H9 (cell line): ENCODE measurements at regions not wholly inside any gene's neighbourhood (a gene's known extent, or its start where the extent isn't known, plus 50 kb on each side); places are given as distances from the start of the nearest gene placed in this dataset.

Experiments used
- DNase-seq: peaks from one replicate; pipeline ENCODE4 v3.0.0-alpha.2; 2017
- H2AFZ ChIP-seq: one replicate; pipeline ENCODE4 v1.6.1; 2013; ENCODE audit warnings: mild to moderate bottlenecking, low read length, control low read depth, moderate library complexity
- H2AK5ac ChIP-seq: 2 replicates; pipeline ENCODE4 v1.6.1; 2013; ENCODE audit warnings: low read length, control low read depth, mixed read lengths; ENCODE audit not compliant: insufficient read length
- H2BK120ac ChIP-seq: one replicate; pipeline ENCODE4 v1.6.1; 2013; ENCODE audit warnings: low read depth, mild to moderate bottlenecking, low read length, control low read depth, inconsistent platforms; ENCODE audit not compliant: poor library complexity, severe bottlenecking
- H2BK12ac ChIP-seq: 2 replicates; pipeline ENCODE4 v1.6.1; 2013; ENCODE audit warnings: low read length, control low read depth, mixed read lengths, low read depth; ENCODE audit not compliant: insufficient read length
- H2BK15ac ChIP-seq: 2 replicates; pipeline ENCODE4 v1.6.1; 2013; ENCODE audit warnings: low read depth, low read length, control low read depth
- H2BK20ac ChIP-seq: one replicate; pipeline ENCODE4 v1.6.1; 2013; ENCODE audit warnings: low read depth, mild to moderate bottlenecking, low read length, control low read depth, inconsistent platforms; ENCODE audit not compliant: poor library complexity, severe bottlenecking
- H2BK5ac ChIP-seq: 2 replicates; pipeline ENCODE4 v1.6.1; 2013; ENCODE audit warnings: low read length, control low read depth, mixed read lengths; ENCODE audit not compliant: insufficient read length
- H3K14ac ChIP-seq: 2 replicates; pipeline ENCODE4 v1.6.1; 2013; ENCODE audit warnings: low read length, control low read depth; ENCODE audit not compliant: insufficient read depth
- H3K18ac ChIP-seq: 2 replicates; pipeline ENCODE4 v1.6.1; 2013; ENCODE audit warnings: low read depth, mild to moderate bottlenecking, mixed read lengths, low read length, control low read depth; ENCODE audit not compliant: insufficient read length
- H3K23ac ChIP-seq: 2 replicates; pipeline ENCODE4 v1.6.1; 2013; ENCODE audit warnings: low read length, control low read depth, mixed read lengths, low read depth; ENCODE audit not compliant: insufficient read length
- H3K23me2 ChIP-seq: 2 replicates; pipeline ENCODE4 v1.6.1; 2013; ENCODE audit warnings: low read depth, mild to moderate bottlenecking, mixed read lengths, low read length, control low read depth; ENCODE audit not compliant: insufficient read length, poor library complexity, severe bottlenecking
- H3K27ac ChIP-seq: 2 replicates; pipeline ENCODE4 v1.5.1; 2013; ENCODE audit warnings: low read length, control low read depth, mixed read lengths, low read depth; ENCODE audit not compliant: insufficient read length
- H3K27me3 ChIP-seq: 2 replicates; pipeline ENCODE4 v1.6.1; 2013; ENCODE audit warnings: low read length, control low read depth, inconsistent platforms; ENCODE audit not compliant: insufficient read depth
- H3K4ac ChIP-seq: 2 replicates; pipeline ENCODE4 v1.6.1; 2013; ENCODE audit warnings: low read depth, mild to moderate bottlenecking, control low read depth, inconsistent platforms, low read length, moderate library complexity
- H3K4me1 ChIP-seq: 2 replicates; pipeline ENCODE4 v1.6.1; 2013; ENCODE audit warnings: low read length, control low read depth, inconsistent platforms; ENCODE audit not compliant: insufficient read depth
- H3K4me2 ChIP-seq: 2 replicates; pipeline ENCODE4 v1.6.1; 2013; ENCODE audit warnings: low read length, control low read depth, mixed read lengths; ENCODE audit not compliant: insufficient read length, insufficient read depth
- H3K56ac ChIP-seq: 2 replicates; pipeline ENCODE4 v1.6.1; 2013; ENCODE audit warnings: low read depth, mild to moderate bottlenecking, mixed read lengths, low read length, control low read depth; ENCODE audit not compliant: insufficient read length
- H3K79me1 ChIP-seq: 2 replicates; pipeline ENCODE4 v1.6.1; 2013; ENCODE audit warnings: low read depth, mild to moderate bottlenecking, moderate library complexity, low read length, control low read depth, inconsistent platforms; ENCODE audit not compliant: insufficient read depth, poor library complexity, severe bottlenecking
- H3K79me2 ChIP-seq: 2 replicates; pipeline ENCODE4 v1.6.1; 2013; ENCODE audit warnings: low read length, control low read depth, inconsistent platforms; ENCODE audit not compliant: insufficient read depth
- H3K9ac ChIP-seq: 2 replicates; pipeline ENCODE4 v1.6.1; 2013; ENCODE audit warnings: low read length, control low read depth, mixed read lengths; ENCODE audit not compliant: insufficient read length; ENCODE audit errors: extremely low read depth
- H3K9me3 ChIP-seq: one replicate; pipeline ENCODE4 v1.6.1; 2013; ENCODE audit warnings: low read depth, low read length, inconsistent platforms; ENCODE audit not compliant: control insufficient read depth
- H3T11ph ChIP-seq: one replicate; pipeline ENCODE4 v1.6.1; 2013; ENCODE audit warnings: mild to moderate bottlenecking, low read length, control low read depth, inconsistent platforms
- H4K20me1 ChIP-seq: one replicate; pipeline ENCODE4 v1.6.1; 2013; ENCODE audit not compliant: control insufficient read depth, insufficient read length, insufficient read depth
- H4K5ac ChIP-seq: 2 replicates; pipeline ENCODE4 v1.6.1; 2013; ENCODE audit warnings: low read depth, mild to moderate bottlenecking, mixed read lengths, low read length, control low read depth; ENCODE audit not compliant: insufficient read length
- H4K8ac ChIP-seq: replicated peaks from 2 replicates; pipeline ENCODE4 v1.6.1; 2013; ENCODE audit warnings: low read length, control low read depth, mixed read lengths, low read depth; ENCODE audit not compliant: insufficient read length
- H4K91ac ChIP-seq: 2 replicates; pipeline ENCODE4 v1.6.1; 2013; ENCODE audit warnings: low read depth, mild to moderate bottlenecking, moderate library complexity, mixed read lengths, low read length, control low read depth; ENCODE audit not compliant: insufficient read length
- H3K27ac Mint-ChIP-seq, 3 experiments: 2 replicates in 2 of 3; 3 replicates in 1 of 3; pipeline ENCODE4 v1.8.0; 2020 to 2021; ENCODE audit warnings: mixed read lengths in 3 of 3, mild to moderate bottlenecking in 1 of 3, moderate library complexity in 1 of 3
- H3K27me3 Mint-ChIP-seq: 2 replicates; pipeline ENCODE4 v1.8.0; 2021; ENCODE audit warnings: low read depth, mild to moderate bottlenecking, moderate library complexity, mixed read lengths
- H3K36me3 Mint-ChIP-seq, 3 experiments: 2 replicates in 2 of 3; 3 replicates in 1 of 3; pipeline ENCODE4 v1.8.0; 2020 to 2021; ENCODE audit warnings: low read depth in 3 of 3, mixed read lengths in 3 of 3; ENCODE audit not compliant: insufficient read depth in 1 of 3
- H3K4me1 Mint-ChIP-seq, 2 experiments: 2 replicates each; pipeline ENCODE4 v1.8.0; 2020; ENCODE audit warnings: mixed read lengths in 2 of 2
- H3K4me3 Mint-ChIP-seq, 2 experiments: 2 replicates in 1 of 2; 3 replicates in 1 of 2; pipeline ENCODE4 v1.8.0; 2020 to 2021; ENCODE audit warnings: mild to moderate bottlenecking in 2 of 2, mixed read lengths in 2 of 2, moderate library complexity in 1 of 2
- H3K9me3 Mint-ChIP-seq, 2 experiments: 2 replicates in 1 of 2; 3 replicates in 1 of 2; pipeline ENCODE4 v1.8.0; 2020; ENCODE audit warnings: mild to moderate bottlenecking in 2 of 2, mixed read lengths in 2 of 2, moderate library complexity in 1 of 2
- WGBS: extraction: QIAGEN DNeasy Blood & Tissue Kit; methylation state at CpG from one replicate; pipeline ENCODE4 v1.1.7; 2013; ENCODE audit warnings: missing lambda C conversion rate, low lambda C conversion rate, mixed read lengths; ENCODE audit not compliant: insufficient read length; ENCODE audit errors: extremely low coverage; 5-methylcytosine and 5-hydroxymethylcytosine counted together
- TF ChIP-seq, protein P1 (sequence below): fragments of 200-600 bp; sonication (generic); conservative IDR thresholded peaks from 3 replicates; pipeline ENCODE4 v1.8.0; 2021; ENCODE audit warnings: antibody characterized with exemption, mild to moderate bottlenecking

GRCh38 chr11:115005663-115006062 is 327.3 kb downstream of the NXPE2 start:
- no peaks in the 10 kb centered on the region for H4K20me1 ChIP-seq
- H3K23ac ChIP-seq, result no peak overlapping the region
- no peak overlapping the region for H2AK5ac ChIP-seq
- H3K9me3 ChIP-seq, result no peaks in the 10 kb centered on the region
- H2BK12ac ChIP-seq, result no peak overlapping the region
- H3K4me2 ChIP-seq, result no peak overlapping the region
- H3K27me3 ChIP-seq, result no peaks in the 10 kb centered on the region
- Mint-ChIP-seq H3K9me3 (no peaks in the 10 kb centered on the region; a peak in 1 of 5 replicates), H3K36me3 (no peaks in the 10 kb centered on the region; a peak in 1 of 7 replicates), H3K27me3 (peaks cover 8% of the 10 kb centered on the region; the same call in 1 of the 2 replicates), H3K4me3 (no peak overlapping the region), H3K4me1 (peaks cover 0 to 4% of the 10 kb centered on the region in 2 experiments; a peak in 2 of 4 replicates), H3K27ac (no peak overlapping the region)
- no peak overlapping the region for H3K56ac ChIP-seq
- no peaks in the 10 kb centered on the region for H3K79me1 ChIP-seq
- H3T11ph ChIP-seq, result no peak overlapping the region
- no peak overlapping the region for H4K5ac ChIP-seq
- H2BK15ac ChIP-seq, result no peak overlapping the region
- H3K27ac ChIP-seq, result no peak overlapping the region
- no peaks in the 10 kb centered on the region for H3K79me2 ChIP-seq
- no CpG with 5 or more reads among the region's 2 CpGs for WGBS
- no peak overlapping the region for H3K18ac ChIP-seq
- H3K4ac ChIP-seq, result no peak overlapping the region
- H3K9ac ChIP-seq, result no peak overlapping the region
- H3K14ac ChIP-seq, result no peak overlapping the region
- TF ChIP-seq, protein P1, sequence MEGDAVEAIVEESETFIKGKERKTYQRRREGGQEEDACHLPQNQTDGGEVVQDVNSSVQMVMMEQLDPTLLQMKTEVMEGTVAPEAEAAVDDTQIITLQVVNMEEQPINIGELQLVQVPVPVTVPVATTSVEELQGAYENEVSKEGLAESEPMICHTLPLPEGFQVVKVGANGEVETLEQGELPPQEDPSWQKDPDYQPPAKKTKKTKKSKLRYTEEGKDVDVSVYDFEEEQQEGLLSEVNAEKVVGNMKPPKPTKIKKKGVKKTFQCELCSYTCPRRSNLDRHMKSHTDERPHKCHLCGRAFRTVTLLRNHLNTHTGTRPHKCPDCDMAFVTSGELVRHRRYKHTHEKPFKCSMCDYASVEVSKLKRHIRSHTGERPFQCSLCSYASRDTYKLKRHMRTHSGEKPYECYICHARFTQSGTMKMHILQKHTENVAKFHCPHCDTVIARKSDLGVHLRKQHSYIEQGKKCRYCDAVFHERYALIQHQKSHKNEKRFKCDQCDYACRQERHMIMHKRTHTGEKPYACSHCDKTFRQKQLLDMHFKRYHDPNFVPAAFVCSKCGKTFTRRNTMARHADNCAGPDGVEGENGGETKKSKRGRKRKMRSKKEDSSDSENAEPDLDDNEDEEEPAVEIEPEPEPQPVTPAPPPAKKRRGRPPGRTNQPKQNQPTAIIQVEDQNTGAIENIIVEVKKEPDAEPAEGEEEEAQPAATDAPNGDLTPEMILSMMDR, result no peak
- H3K4me1 ChIP-seq, result no peaks in the 10 kb centered on the region
- no peak overlapping the region for H2AFZ ChIP-seq
- no peak overlapping the region for H2BK120ac ChIP-seq
- no peak overlapping the region for H4K91ac ChIP-seq
- H2BK5ac ChIP-seq, result no peak overlapping the region
- no peak overlapping the region for H2BK20ac ChIP-seq
- no peak for DNase-seq
- no peak overlapping the region for H4K8ac ChIP-seq
- H3K23me2 ChIP-seq, result no peaks in the 10 kb centered on the region
